B cell (primary cell): ENCODE measurements at regions not wholly inside any gene's neighbourhood (a gene's known extent, or its start where the extent isn't known, plus 50 kb on each side); places are given as distances from the start of the nearest gene placed in this dataset.

Experiments used
- ATAC-seq: fragments of 200-7000 bp; cut with Tn5 transposase; one replicate; pipeline ENCODE4 v1.10.0; 2021; ENCODE audit warnings: low read depth, mild to moderate bottlenecking, moderate number of reproducible peaks, moderate library complexity
- CTCF ChIA-PET: fragments of 350-600 bp; sonication (Branson Sonifier 250); formaldehyde crosslinking; loops from one replicate; lab custom pipeline; 2021; ENCODE audit warnings: antibody characterized with exemption, inconsistent platforms; lab: Charles Lee
- POLR2A ChIA-PET: fragments of 350-600 bp; sonication (Branson Sonifier 250); formaldehyde crosslinking; loops from one replicate; lab custom pipeline; 2021; ENCODE audit warnings: antibody characterized with exemption; lab: Charles Lee
- DNase-seq: peaks from one replicate; pipeline ENCODE4 v3.0.0; 2013
- H2AFZ ChIP-seq: 2 replicates; pipeline ENCODE4 v1.6.1; 2012; ENCODE audit warnings: mild to moderate bottlenecking, low read depth, low read length; ENCODE audit not compliant: insufficient read depth, poor library complexity, severe bottlenecking
- H3K27ac ChIP-seq, 2 donors: 1 replicate in 1 of 2; 2 replicates in 1 of 2; pipeline ENCODE4 v1.5.1; 2012 to 2013; ENCODE audit warnings: low read length in 2 of 2, mild to moderate bottlenecking in 2 of 2, moderate library complexity in 1 of 2
- H3K27me3 ChIP-seq, 4 experiments: fragments of 200-600 bp in 1 of 4; sonication (generic) in 1 of 4; replicated peaks in 1 of 4; 1 replicate in 2 of 4; 2 replicates in 2 of 4; pipeline versions ENCODE4 v1.6.1 to v1.7.0; 2013 to 2016; ENCODE audit warnings: low read length in 3 of 4, mild to moderate bottlenecking in 2 of 4, mixed read lengths in 1 of 4, moderate library complexity in 1 of 4; ENCODE audit not compliant: insufficient read depth in 4 of 4, control insufficient read depth in 3 of 4; ENCODE audit errors: control extremely low read depth in 1 of 4
- H3K36me3 ChIP-seq, 2 experiments: replicated peaks in 1 of 2; 1 replicate in 1 of 2; 2 replicates in 1 of 2; pipeline versions ENCODE4 v1.6.1 to v1.7.1; 2013; ENCODE audit warnings: low read length in 1 of 2; ENCODE audit not compliant: insufficient read depth in 2 of 2, control insufficient read depth in 1 of 2; ENCODE audit errors: control extremely low read depth in 1 of 2, extremely low read depth in 1 of 2
- H3K4me1 ChIP-seq, 2 donors: fragments of 200-600 bp in 1 of 2; sonication (generic) in 1 of 2; 1 replicate in 1 of 2; 2 replicates in 1 of 2; pipeline versions ENCODE4 v1.5.1 to v1.6.1; 2013 to 2017; ENCODE audit warnings: low read length in 2 of 2; ENCODE audit not compliant: control insufficient read depth in 2 of 2, insufficient read depth in 2 of 2
- H3K4me2 ChIP-seq: replicated peaks from 2 replicates; pipeline ENCODE3; 2012; ENCODE audit warnings: mild to moderate bottlenecking, low read depth, low read length; ENCODE audit not compliant: poor library complexity, severe bottlenecking
- H3K4me3 ChIP-seq, 5 experiments: fragments of 200-600 bp in 1 of 5; sonication (generic) in 1 of 5; 1 replicate in 3 of 5; 2 replicates in 2 of 5; pipeline versions ENCODE4 v1.5.1 to v1.7.0; 2011 to 2016; ENCODE audit warnings: low read length in 4 of 5, mild to moderate bottlenecking in 4 of 5, low read depth in 2 of 5, control low read depth in 1 of 5, moderate library complexity in 1 of 5; ENCODE audit not compliant: insufficient read depth in 1 of 5; ENCODE audit errors: control extremely low read depth in 1 of 5, extremely low read depth in 1 of 5
- H3K79me2 ChIP-seq: fragments of 200-600 bp; sonication (generic); one replicate; pipeline ENCODE4 v1.6.0; 2016; ENCODE audit warnings: low read length; ENCODE audit not compliant: control insufficient read depth, insufficient read depth
- H3K9ac ChIP-seq: fragments of 200-600 bp; sonication (generic); 2 replicates; pipeline ENCODE4 v1.6.1; 2017; ENCODE audit warnings: mild to moderate bottlenecking, low read length, moderate library complexity
- H3K9me3 ChIP-seq, 3 donors: one replicate each; pipeline versions ENCODE4 v1.6.1 to v1.7.1; 2013; ENCODE audit warnings: low read length in 2 of 3; ENCODE audit not compliant: control insufficient read depth in 2 of 3, insufficient read depth in 1 of 3; ENCODE audit errors: control extremely low read depth in 1 of 3
- H4K20me1 ChIP-seq: 2 replicates; pipeline ENCODE4 v1.6.0; 2012; ENCODE audit warnings: mild to moderate bottlenecking, low read length; ENCODE audit not compliant: insufficient read depth, control insufficient read depth, poor library complexity, severe bottlenecking
- H3K27ac Mint-ChIP-seq: one replicate; pipeline ENCODE4 v1.8.0; 2021; ENCODE audit warnings: mixed read lengths
- H3K27me3 Mint-ChIP-seq: one replicate; pipeline ENCODE4 v1.8.0; 2021; ENCODE audit warnings: mixed read lengths
- H3K4me1 Mint-ChIP-seq: one replicate; pipeline ENCODE4 v1.8.0; 2021; ENCODE audit warnings: mixed read lengths
- H3K4me3 Mint-ChIP-seq: one replicate; pipeline ENCODE4 v1.8.0; 2021; ENCODE audit warnings: mixed read lengths
- H3K9me3 Mint-ChIP-seq: one replicate; pipeline ENCODE4 v1.8.0; 2022; ENCODE audit warnings: mixed read lengths; ENCODE audit not compliant: insufficient read depth
- EZH2 ChIP-seq: IDR thresholded peaks from 2 replicates; pipeline ENCODE4 v1.6.1; 2012; ENCODE audit warnings: borderline replicate concordance, low read depth, mild to moderate bottlenecking, moderate library complexity, low read length; ENCODE audit not compliant: insufficient read depth, poor library complexity, severe bottlenecking
- WGBS: methylation state at CpG from one replicate; pipeline ENCODE4 v1.1.5; 2013; ENCODE audit warnings: missing lambda C conversion rate; ENCODE audit not compliant: insufficient coverage; 5-methylcytosine and 5-hydroxymethylcytosine counted together
- intact Hi-C: fragments of 100-400 bp; cut with micrococcal nuclease; formaldehyde crosslinking; loops from one replicate; pipeline ENCODE4 v1.10.0; 2022
- TF ChIP-seq, protein P1 (sequence below): fragments of 200-600 bp; IDR thresholded peaks from one replicate; pipeline ENCODE4 v1.8.0; 2022; ENCODE audit warnings: antibody characterized with exemption, mild to moderate bottlenecking

DNA sequence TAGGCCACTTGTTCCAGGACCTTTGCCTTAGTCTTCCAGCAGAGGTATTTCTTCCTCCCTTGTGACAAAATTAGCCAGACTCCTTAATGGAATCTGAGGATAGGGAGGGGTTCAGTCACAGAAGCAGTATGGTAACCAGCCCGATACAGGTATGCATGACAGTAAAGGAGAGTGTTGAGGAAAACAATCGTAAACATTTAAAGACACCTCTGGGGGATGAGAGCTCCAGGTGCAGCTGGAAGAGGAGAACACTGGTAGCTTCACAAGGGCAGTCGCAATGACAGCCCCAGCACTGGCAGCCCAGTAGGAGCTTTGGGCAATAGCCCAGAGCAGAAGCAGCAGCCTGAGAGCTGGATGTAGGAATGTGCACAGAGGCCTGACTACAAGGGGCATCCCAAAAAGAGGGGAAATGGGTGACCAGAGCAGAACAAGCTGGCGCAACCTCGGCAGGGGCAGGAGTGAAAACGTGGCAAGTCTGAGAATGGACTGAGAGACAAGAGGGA lies 344.9 kb upstream of the JAG1 start:
- Histone ChIP-seq H3K9ac (no peak overlapping the region), H4K20me1 (no peaks in the 10 kb centered on the region), H3K9me3 (peaks cover 0 to 5% (median 0%) of the 10 kb centered on the region in 3 donors), H3K27me3 (no peaks in the 10 kb centered on the region), H3K4me2 (no peak overlapping the region), H3K79me2 (no peaks in the 10 kb centered on the region), H3K4me3 (no peak overlapping the region), H3K4me1 (no peaks in the 10 kb centered on the region), H2AFZ (no peak overlapping the region), H3K36me3 (no peaks in the 10 kb centered on the region), H3K27ac (no peak overlapping the region)
- POLR2A ChIA-PET, result no interaction called here
- WGBS, result 94% methylated on average over 6 of the region's 6 CpGs
- Mint-ChIP-seq H3K9me3 (no peaks in the 10 kb centered on the region), H3K27me3 (no peaks in the 10 kb centered on the region), H3K4me1 (no peaks in the 10 kb centered on the region), H3K4me3 (no peak overlapping the region), H3K27ac (no peak overlapping the region)
- intact Hi-C loops, result no loop called here
- DNase-seq (no peak), ATAC-seq (no peak)
- TF ChIP-seq EZH2, result no peak
- TF ChIP-seq, protein P1, sequence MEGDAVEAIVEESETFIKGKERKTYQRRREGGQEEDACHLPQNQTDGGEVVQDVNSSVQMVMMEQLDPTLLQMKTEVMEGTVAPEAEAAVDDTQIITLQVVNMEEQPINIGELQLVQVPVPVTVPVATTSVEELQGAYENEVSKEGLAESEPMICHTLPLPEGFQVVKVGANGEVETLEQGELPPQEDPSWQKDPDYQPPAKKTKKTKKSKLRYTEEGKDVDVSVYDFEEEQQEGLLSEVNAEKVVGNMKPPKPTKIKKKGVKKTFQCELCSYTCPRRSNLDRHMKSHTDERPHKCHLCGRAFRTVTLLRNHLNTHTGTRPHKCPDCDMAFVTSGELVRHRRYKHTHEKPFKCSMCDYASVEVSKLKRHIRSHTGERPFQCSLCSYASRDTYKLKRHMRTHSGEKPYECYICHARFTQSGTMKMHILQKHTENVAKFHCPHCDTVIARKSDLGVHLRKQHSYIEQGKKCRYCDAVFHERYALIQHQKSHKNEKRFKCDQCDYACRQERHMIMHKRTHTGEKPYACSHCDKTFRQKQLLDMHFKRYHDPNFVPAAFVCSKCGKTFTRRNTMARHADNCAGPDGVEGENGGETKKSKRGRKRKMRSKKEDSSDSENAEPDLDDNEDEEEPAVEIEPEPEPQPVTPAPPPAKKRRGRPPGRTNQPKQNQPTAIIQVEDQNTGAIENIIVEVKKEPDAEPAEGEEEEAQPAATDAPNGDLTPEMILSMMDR, result no peak
- CTCF ChIA-PET, result no interaction called here

DNA sequence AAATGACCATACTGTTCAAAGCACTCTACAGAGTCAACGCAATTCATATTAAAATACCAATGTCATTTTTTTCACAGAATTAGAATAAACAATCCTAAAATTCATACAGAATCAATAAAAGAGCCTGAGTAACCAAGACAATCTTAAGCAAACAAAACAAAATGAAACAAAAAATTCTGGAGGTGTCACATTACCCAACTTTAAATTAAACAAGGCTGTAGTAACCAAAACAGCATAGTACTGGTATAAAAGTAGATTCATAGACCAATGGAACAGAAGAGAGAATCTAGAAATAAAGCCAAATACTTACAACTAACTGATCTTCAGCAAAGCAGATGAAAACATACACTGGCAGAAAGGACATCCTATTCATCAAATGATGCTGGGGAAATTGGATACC lies 346.9 kb upstream of the JAG1 start:
- H3K9me3 ChIP-seq, result peaks cover 0 to 5% (median 0%) of the 10 kb centered on the region in 3 donors
- intact Hi-C loops, result no loop called here
- no peak overlapping the region for H3K4me2 ChIP-seq
- ChIA-PET CTCF (no interaction called here), POLR2A (no interaction called here)
- no peaks in the 10 kb centered on the region for H3K4me1 Mint-ChIP-seq
- H2AFZ ChIP-seq, result no peak overlapping the region
- H3K4me3 ChIP-seq, result no peak overlapping the region
- no peaks in the 10 kb centered on the region for H4K20me1 ChIP-seq
- ATAC-seq (no peak), DNase-seq (no peak)
- no peak for TF ChIP-seq EZH2
- TF ChIP-seq, protein P1, result no peak
- no peaks in the 10 kb centered on the region for H3K27me3 ChIP-seq
- no peaks in the 10 kb centered on the region for H3K9me3 Mint-ChIP-seq
- no peak overlapping the region for H3K9ac ChIP-seq
- 100% methylated on average over 1 of the region's 1 CpG for WGBS
- no peaks in the 10 kb centered on the region for H3K27me3 Mint-ChIP-seq
- H3K27ac Mint-ChIP-seq, result no peak overlapping the region
- H3K79me2 ChIP-seq, result no peaks in the 10 kb centered on the region
- no peaks in the 10 kb centered on the region for H3K4me1 ChIP-seq
- no peak overlapping the region for H3K27ac ChIP-seq
- H3K4me3 Mint-ChIP-seq, result no peak overlapping the region
- H3K36me3 ChIP-seq, result no peaks in the 10 kb centered on the region
